ENCODE measurements at regions not wholly inside any gene's neighbourhood (a gene's known extent, or its start where the extent isn't known, plus 50 kb on each side); places are given as distances from the start of the nearest gene placed in this dataset.

DNA sequence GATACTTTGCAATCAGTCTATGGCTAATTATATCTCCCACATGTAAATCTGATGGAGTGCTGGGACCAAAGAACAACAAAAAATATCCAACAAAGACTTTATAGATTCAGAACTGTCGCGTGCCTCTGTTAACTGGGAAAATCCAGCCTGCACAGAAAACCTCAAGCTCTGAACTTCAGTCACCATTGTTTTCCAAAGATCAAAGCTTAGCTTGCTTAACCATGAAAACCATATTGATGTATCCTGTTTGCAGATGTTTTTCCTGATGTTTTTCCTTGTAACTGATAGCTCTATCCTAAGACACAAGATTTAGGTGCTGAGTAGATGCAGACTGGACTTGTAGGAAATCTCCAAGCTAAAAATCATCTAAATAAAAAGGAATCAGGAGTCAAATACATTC lies 163.7 kb downstream of the GXYLT1 start:
- Histone ChIP-seq H4K20me1 (replicated peaks; ENCODE audit: control insufficient read depth, insufficient read depth, low read length) (no peaks in the 10 kb centered on the region), H2AFZ (ENCODE audit: low read depth, low read length) (no peak overlapping the region), H3K27ac (ENCODE audit: extremely low read depth, low read depth, low read length) (no peak overlapping the region), H3K4me3 (no peak overlapping the region), H3K4me2 (ENCODE audit: insufficient read depth, low read length) (no peak overlapping the region), H3K79me2 (ENCODE audit: control insufficient read depth, insufficient read depth, low read length) (no peaks in the 10 kb centered on the region), H3K36me3 (ENCODE audit: control insufficient read depth, insufficient read depth, low read length) (no peaks in the 10 kb centered on the region), H3K27me3 (ENCODE audit: control insufficient read depth in 2 of 2, insufficient read depth in 2 of 2, low read length in 2 of 2) (no peaks in the 10 kb centered on the region), H3K9me1 (ENCODE audit: control insufficient read depth, insufficient read depth, low read length) (no peaks in the 10 kb centered on the region), H3K9me3 (replicated peaks; ENCODE audit: control insufficient read depth, insufficient read depth, low read depth, low read length) (no peaks in the 10 kb centered on the region), H3K9ac (ENCODE audit: insufficient read depth in 1 of 2, low read depth in 2 of 2, low read length in 2 of 2) (no peak overlapping the region), H3K4me1 (replicated peaks in 1 of 2; ENCODE audit: control insufficient read depth in 2 of 2, insufficient read depth in 2 of 2, low read length in 2 of 2) (no peaks in the 10 kb centered on the region)
- DNase-seq (ENCODE audit: extremely low read depth in 1 of 4, low spot score in 3 of 4) (no peak), ATAC-seq (no peak), FAIRE-seq (no peak)
- intact Hi-C loops (cut with micrococcal nuclease) = no loop called here
- BruUV-seq (replicated peaks) = no TSS peak
- 3% methylated on average over 2 of the region's 2 CpGs for WGBS (ENCODE audit: insufficient coverage, low coverage, missing lambda C conversion rate)
- in situ Hi-C loops (cut with MboI) = no loop called here
- POLR2A ChIA-PET = no interaction called here
- no peak for TF ChIP-seq RCOR1 (IDR thresholded peaks at IDR 0.05; ENCODE audit: borderline replicate concordance in 1 of 2, low read depth in 2 of 2, low read length in 2 of 2)
- TF ChIP-seq RBM22 (IDR thresholded peaks at IDR 0.05; ENCODE audit: low read depth, low read length, poor library complexity, severe bottlenecking) = no peak
- CTCF ChIA-PET (ENCODE audit: low intra/inter-chr PET ratio) = no interaction called here

DNA sequence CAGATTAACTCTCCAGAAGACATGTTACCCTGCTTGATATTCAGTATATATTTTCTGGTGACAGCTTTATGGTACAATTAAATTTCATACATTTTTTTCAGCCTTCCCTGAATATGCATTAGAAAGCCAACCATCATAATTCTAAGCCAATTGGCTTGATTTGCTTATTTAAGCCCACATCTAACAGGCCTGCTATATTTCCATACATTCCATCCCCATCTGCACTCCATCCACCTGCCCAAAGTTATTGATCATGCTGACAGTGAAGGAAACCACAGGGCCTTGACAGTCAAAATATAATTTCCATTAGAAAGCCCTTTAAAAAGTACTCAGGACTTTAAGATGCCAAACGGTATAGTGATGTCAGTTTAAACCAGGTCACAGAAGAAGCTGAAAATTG lies 164.3 kb downstream of the GXYLT1 start:
- in situ Hi-C loops (cut with MboI) (no loop called here), intact Hi-C loops (cut with micrococcal nuclease) (no loop called here)
- Histone ChIP-seq H3K9me1 (ENCODE audit: control insufficient read depth, insufficient read depth, low read length) (no peaks in the 10 kb centered on the region), H3K27me3 (ENCODE audit: control insufficient read depth in 2 of 2, insufficient read depth in 2 of 2, low read length in 2 of 2) (no peaks in the 10 kb centered on the region), H3K9me3 (replicated peaks; ENCODE audit: control insufficient read depth, insufficient read depth, low read depth, low read length) (no peaks in the 10 kb centered on the region), H3K9ac (ENCODE audit: insufficient read depth in 1 of 2, low read depth in 2 of 2, low read length in 2 of 2) (no peak overlapping the region), H3K27ac (ENCODE audit: extremely low read depth, low read depth, low read length) (no peak overlapping the region), H3K36me3 (ENCODE audit: control insufficient read depth, insufficient read depth, low read length) (no peaks in the 10 kb centered on the region), H3K4me1 (replicated peaks in 1 of 2; ENCODE audit: control insufficient read depth in 2 of 2, insufficient read depth in 2 of 2, low read length in 2 of 2) (no peaks in the 10 kb centered on the region), H2AFZ (ENCODE audit: low read depth, low read length) (no peak overlapping the region), H3K79me2 (ENCODE audit: control insufficient read depth, insufficient read depth, low read length) (no peaks in the 10 kb centered on the region), H3K4me2 (ENCODE audit: insufficient read depth, low read length) (no peak overlapping the region), H3K4me3 (no peak overlapping the region), H4K20me1 (replicated peaks; ENCODE audit: control insufficient read depth, insufficient read depth, low read length) (no peaks in the 10 kb centered on the region)
- DNase-seq (ENCODE audit: extremely low read depth in 1 of 4, low spot score in 3 of 4) = no peak
- BruUV-seq (replicated peaks) = no TSS peak
- ChIA-PET CTCF (ENCODE audit: low intra/inter-chr PET ratio) (no interaction called here), POLR2A (no interaction called here)
- no peak for FAIRE-seq
- 0% methylated on average over 1 of the region's 1 CpG for WGBS (ENCODE audit: insufficient coverage, low coverage, missing lambda C conversion rate)
- no peak for ATAC-seq
- TF ChIP-seq TBL1XR1 (IDR thresholded peaks at IDR 0.05; ENCODE audit: low read length in 2 of 2) = no peak
- TF ChIP-seq, protein P1, sequence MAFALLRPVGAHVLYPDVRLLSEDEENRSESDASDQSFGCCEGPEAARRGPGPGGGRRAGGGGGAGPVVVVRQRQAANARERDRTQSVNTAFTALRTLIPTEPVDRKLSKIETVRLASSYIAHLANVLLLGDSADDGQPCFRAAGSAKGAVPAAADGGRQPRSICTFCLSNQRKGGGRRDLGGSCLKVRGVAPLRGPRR (CRISPR knock-in tag; IDR thresholded peaks at IDR 0.05) = no peak
- TF ChIP-seq, protein P2, sequence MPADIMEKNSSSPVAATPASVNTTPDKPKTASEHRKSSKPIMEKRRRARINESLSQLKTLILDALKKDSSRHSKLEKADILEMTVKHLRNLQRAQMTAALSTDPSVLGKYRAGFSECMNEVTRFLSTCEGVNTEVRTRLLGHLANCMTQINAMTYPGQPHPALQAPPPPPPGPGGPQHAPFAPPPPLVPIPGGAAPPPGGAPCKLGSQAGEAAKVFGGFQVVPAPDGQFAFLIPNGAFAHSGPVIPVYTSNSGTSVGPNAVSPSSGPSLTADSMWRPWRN (IDR thresholded peaks at IDR 0.05; ENCODE audit: low read depth) = no peak
- TF ChIP-seq, protein P3, sequence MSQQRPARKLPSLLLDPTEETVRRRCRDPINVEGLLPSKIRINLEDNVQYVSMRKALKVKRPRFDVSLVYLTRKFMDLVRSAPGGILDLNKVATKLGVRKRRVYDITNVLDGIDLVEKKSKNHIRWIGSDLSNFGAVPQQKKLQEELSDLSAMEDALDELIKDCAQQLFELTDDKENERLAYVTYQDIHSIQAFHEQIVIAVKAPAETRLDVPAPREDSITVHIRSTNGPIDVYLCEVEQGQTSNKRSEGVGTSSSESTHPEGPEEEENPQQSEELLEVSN (IDR thresholded peaks at IDR 0.05; ENCODE audit: borderline replicate concordance in 1 of 2, extremely low read depth in 1 of 2, insufficient read depth in 1 of 2, insufficient read length in 1 of 2, low read depth in 1 of 2, low read length in 1 of 2, poor library complexity in 1 of 2, severe bottlenecking in 1 of 2) = no peak
- no peak for TF ChIP-seq SMAD4 (CRISPR knock-in tag; conservative IDR thresholded peaks at IDR 0.05)
- no peak for TF ChIP-seq ZNF695 (CRISPR knock-in tag; IDR thresholded peaks at IDR 0.05)
- no peak for TF ChIP-seq HNRNPL (IDR thresholded peaks at IDR 0.05; ENCODE audit: low read depth, low read length)
- TF ChIP-seq, protein P4, sequence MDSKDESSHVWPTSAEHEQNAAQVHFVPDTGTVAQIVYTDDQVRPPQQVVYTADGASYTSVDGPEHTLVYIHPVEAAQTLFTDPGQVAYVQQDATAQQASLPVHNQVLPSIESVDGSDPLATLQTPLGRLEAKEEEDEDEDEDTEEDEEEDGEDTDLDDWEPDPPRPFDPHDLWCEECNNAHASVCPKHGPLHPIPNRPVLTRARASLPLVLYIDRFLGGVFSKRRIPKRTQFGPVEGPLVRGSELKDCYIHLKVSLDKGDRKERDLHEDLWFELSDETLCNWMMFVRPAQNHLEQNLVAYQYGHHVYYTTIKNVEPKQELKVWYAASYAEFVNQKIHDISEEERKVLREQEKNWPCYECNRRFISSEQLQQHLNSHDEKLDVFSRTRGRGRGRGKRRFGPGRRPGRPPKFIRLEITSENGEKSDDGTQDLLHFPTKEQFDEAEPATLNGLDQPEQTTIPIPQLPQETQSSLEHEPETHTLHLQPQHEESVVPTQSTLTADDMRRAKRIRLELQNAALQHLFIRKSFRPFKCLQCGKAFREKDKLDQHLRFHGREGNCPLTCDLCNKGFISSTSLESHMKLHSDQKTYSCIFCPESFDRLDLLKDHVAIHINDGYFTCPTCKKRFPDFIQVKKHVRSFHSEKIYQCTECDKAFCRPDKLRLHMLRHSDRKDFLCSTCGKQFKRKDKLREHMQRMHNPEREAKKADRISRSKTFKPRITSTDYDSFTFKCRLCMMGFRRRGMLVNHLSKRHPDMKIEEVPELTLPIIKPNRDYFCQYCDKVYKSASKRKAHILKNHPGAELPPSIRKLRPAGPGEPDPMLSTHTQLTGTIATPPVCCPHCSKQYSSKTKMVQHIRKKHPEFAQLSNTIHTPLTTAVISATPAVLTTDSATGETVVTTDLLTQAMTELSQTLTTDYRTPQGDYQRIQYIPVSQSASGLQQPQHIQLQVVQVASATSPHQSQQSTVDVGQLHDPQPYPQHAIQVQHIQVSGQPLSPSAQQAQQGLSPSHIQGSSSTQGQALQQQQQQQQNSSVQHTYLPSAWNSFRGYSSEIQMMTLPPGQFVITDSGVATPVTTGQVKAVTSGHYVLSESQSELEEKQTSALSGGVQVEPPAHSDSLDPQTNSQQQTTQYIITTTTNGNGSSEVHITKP (IDR thresholded peaks at IDR 0.05; ENCODE audit: partially characterized antibody) = no peak
- no peak for TF ChIP-seq SMARCA5 (IDR thresholded peaks at IDR 0.05)

All from K562 (cell line).